Heart right ventricle (tissue), 16 donors: ENCODE measurements at regions not wholly inside any gene's neighbourhood (a gene's known extent, or its start where the extent isn't known, plus 50 kb on each side); places are given as distances from the start of the nearest gene placed in this dataset.
"Not testable (repeated sequence)": the region's sequence is repeated elsewhere in the genome, so short reads cannot be mapped to it uniquely, and the experiment has no call there.

Source experiments
- ATAC-seq, 8 donors: fragments of 200-7000 bp; cut with Tn5 transposase; one replicate each; pipeline ENCODE4 v1.9.1; 2020; ENCODE audit warnings: mild to moderate bottlenecking in 8 of 8, moderate library complexity in 8 of 8, moderate number of reproducible peaks in 1 of 8
- DNase-seq, 2 donors: peaks; one replicate each; pipeline ENCODE4 v3.0.0-alpha.2; 2020
- H3K27ac ChIP-seq, 10 donors: fragments of 200-600 bp; sonication (generic) in 2 of 10; one replicate each; pipeline versions ENCODE4 v1.5.0 to v1.8.0; 2020 to 2022; ENCODE audit warnings: mild to moderate bottlenecking in 3 of 10
- H3K27me3 ChIP-seq, 7 donors: fragments of 200-600 bp; one replicate each; pipeline ENCODE4 v1.8.0; 2021 to 2022; ENCODE audit warnings: mild to moderate bottlenecking in 2 of 7
- H3K36me3 ChIP-seq, 9 donors: fragments of 200-600 bp; sonication (generic) in 1 of 9; one replicate each; pipeline versions ENCODE4 v1.5.0 to v1.8.0; 2020 to 2022; ENCODE audit warnings: mild to moderate bottlenecking in 2 of 9
- H3K4me1 ChIP-seq, 9 donors: fragments of 200-600 bp; sonication (generic) in 1 of 9; one replicate each; pipeline versions ENCODE4 v1.5.0 to v1.8.0; 2020 to 2022; ENCODE audit warnings: mild to moderate bottlenecking in 4 of 9
- H3K4me3 ChIP-seq, 10 donors: fragments of 200-600 bp; sonication (generic) in 2 of 10; one replicate each; pipeline versions ENCODE4 v1.5.0 to v1.8.0; 2020 to 2022; ENCODE audit warnings: mild to moderate bottlenecking in 7 of 10, moderate library complexity in 2 of 10
- H3K9me3 ChIP-seq, 11 donors: fragments of 200-600 bp in 10 of 11; sonication (generic) in 2 of 11; one replicate each; pipeline versions ENCODE4 v1.5.0 to v1.8.0; 2013 to 2022; ENCODE audit warnings: mild to moderate bottlenecking in 2 of 11, control low read depth in 1 of 11, moderate library complexity in 1 of 11
- WGBS, 2 donors: extraction: QIAGEN DNeasy Blood & Tissue Kit; methylation state at CpG; one replicate each; pipeline ENCODE4 v1.1.7; 2013; ENCODE audit warnings: inconsistent platforms in 1 of 2; 5-methylcytosine and 5-hydroxymethylcytosine counted together
- intact Hi-C, 10 donors: fragments of 100-400 bp; cut with DNase I; formaldehyde crosslinking; loops; one replicate each; pipeline versions ENCODE4 v1.11.1 to v1.14.2; 2022
- TF ChIP-seq, protein P1 (sequence below), 9 donors: fragments of 200-600 bp; sonication (generic) in 2 of 9; IDR thresholded peaks; one replicate each; pipeline versions ENCODE4 v1.5.0 to v1.8.0; 2021 to 2022; ENCODE audit warnings: antibody characterized with exemption in 9 of 9, mild to moderate bottlenecking in 5 of 9, moderate library complexity in 1 of 9
- donor health status: Arrhythmogenic right ventricular cardiomyopathy.
- donor health status: ischemic (EF 13 %, LVEDD 7.1; RV severe dilation, severe dysfunction).
- donor health status: healthy with polysubstance abuse.
- donor health status: DM: no; HTN: yes; CAD: no.
- donor health status: DM: no; HTN: no; CAD: no.
- donor health status: ischemic (EF 25% LVEDD 6.9; RV normal size, moderate dysfunction).
- donor health status: ischemic (EF 25% LVEDD 5.7; RV mildly dilated, moderate dysfunction).
- donor health status: healthy.
- donor health status: DM: yes; HTN: yes; CAD: no.
- donor health status: Ischemic cardiomyopathy.
- donor health status: ischemic (EF 35%, LVEDD 5.7; RV mildly dilated, moderate dysfunction).
- donor health status: nonischemic (EF 11% LVEDD 7.7; RV severe dilation, severe dysfunction).
- donor health status: DM: yes; HTN: yes; CAD: no.
- donor health status: PGD.
- donor health status: ischemic (EF 29% LVEDD 5.4; RV normal size, mild dysfunction).
- donor health status: nonischemic (EF 23%, LVEDD 6.1; RV moderate dilation, normal function).

DNA sequence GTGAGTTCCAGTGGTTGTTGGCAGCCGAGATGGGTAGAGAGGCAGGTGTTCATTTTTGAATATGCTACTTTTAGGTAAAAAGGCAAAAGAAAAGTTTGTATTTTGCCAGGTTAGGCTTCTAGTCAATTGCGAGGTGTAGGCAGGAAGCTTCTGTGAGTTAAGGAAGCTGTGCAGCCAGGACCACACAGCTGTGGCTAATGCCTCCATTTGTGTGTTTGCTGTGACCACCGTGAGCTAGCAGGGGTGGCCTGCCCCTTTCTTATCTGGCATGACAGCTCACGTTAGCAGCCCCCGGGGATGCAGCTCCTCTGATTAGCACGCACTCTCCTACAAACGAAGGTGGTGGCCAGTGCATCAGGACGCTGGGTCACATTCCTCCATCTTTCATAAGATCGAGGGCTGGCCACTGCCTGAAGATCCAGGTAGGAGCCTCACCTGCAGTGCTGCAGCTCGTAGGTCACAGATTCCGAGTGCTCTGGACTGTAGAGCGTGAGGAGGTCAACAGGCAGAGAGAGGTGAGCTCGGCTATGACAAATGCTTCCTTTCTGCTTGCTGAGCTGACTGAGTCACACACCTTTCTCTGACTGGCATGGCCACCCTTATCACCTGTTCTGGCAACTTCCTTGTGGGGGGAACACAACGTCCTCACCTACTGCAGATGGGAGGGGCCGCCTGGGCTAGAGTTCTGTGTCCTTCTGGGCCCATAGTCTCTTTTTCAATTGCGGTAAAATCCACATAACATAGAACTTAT, 244.4 kb downstream of the HS3ST3B1 start:
- Histone ChIP-seq H3K36me3 (no peaks in the 10 kb centered on the region), H3K4me3 (no peak overlapping the region), H3K9me3 (peaks cover 0 to 2% (median 0%) of the 10 kb centered on the region in 11 donors), H3K27me3 (peaks cover 0 to 9% (median 0%) of the 10 kb centered on the region in 7 donors), H3K27ac (no peak overlapping the region), H3K4me1 (no peaks in the 10 kb centered on the region)
- ATAC-seq (no peak), DNase-seq (no peak)
- WGBS, 2 donors, result 43 to 49% methylated on average over 16 of the region's 16 CpGs
- intact Hi-C loops, result no loop called here
- TF ChIP-seq, protein P1, sequence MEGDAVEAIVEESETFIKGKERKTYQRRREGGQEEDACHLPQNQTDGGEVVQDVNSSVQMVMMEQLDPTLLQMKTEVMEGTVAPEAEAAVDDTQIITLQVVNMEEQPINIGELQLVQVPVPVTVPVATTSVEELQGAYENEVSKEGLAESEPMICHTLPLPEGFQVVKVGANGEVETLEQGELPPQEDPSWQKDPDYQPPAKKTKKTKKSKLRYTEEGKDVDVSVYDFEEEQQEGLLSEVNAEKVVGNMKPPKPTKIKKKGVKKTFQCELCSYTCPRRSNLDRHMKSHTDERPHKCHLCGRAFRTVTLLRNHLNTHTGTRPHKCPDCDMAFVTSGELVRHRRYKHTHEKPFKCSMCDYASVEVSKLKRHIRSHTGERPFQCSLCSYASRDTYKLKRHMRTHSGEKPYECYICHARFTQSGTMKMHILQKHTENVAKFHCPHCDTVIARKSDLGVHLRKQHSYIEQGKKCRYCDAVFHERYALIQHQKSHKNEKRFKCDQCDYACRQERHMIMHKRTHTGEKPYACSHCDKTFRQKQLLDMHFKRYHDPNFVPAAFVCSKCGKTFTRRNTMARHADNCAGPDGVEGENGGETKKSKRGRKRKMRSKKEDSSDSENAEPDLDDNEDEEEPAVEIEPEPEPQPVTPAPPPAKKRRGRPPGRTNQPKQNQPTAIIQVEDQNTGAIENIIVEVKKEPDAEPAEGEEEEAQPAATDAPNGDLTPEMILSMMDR (IDR thresholded peaks at IDR 0.05), result no peak

DNA sequence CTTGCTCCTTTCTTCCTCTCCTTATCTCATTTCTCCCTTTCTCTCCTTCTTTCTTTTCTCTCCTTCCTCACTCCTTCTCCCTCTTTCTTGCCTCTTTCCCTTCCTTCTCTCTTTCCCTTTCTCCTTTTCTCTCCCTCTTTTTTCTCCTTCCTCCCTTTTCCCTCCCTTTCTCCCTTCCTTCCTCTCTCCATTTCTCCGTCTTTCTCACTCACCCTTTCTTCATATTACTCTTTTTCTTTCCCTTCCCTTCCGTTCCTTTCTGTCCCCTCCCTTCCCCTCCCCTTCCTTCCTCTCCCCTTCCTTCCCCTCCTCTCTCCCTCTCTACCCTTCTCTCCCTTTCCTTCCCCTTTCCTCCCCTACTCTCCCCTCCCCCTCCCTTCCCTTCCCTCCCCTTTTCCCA, 240.8 kb downstream of the HS3ST3B1 start:
- DNase-seq, result no peak
- no peaks in the 10 kb centered on the region for H3K4me1 ChIP-seq
- WGBS, 2 donors, result 79 to 82% methylated on average over 2 of the region's 2 CpGs
- H3K36me3 ChIP-seq, result no peaks in the 10 kb centered on the region
- no peak overlapping the region for H3K4me3 ChIP-seq
- peaks cover 0 to 27% (median 0%) of the 10 kb centered on the region in 11 donors for H3K9me3 ChIP-seq
- TF ChIP-seq, protein P1 (IDR thresholded peaks at IDR 0.05), result no peak
- peaks cover 0 to 6% (median 0%) of the 10 kb centered on the region in 7 donors for H3K27me3 ChIP-seq
- H3K27ac ChIP-seq, result no peak overlapping the region
- no peak for ATAC-seq
- intact Hi-C loops, result no loop called here

DNA sequence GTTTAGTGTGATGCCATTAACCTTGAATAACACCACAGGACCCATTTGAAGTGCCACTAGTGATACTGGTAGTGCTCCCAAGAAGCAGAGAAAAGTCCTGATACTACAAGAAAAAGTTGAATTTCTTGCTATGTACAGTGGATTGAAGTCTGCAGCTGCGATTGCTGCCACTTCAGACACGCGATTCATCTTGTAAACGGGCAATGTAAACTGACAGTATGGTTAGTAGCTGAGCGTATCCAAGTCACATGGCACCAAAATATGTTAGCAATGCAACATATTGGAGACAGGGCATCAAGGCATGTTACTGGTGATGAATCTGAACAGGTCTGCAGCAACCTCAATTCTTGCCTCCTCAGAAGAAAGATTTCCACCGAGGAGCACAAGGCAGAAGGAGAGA, 238.9 kb downstream of the HS3ST3B1 start:
- TF ChIP-seq, protein P1 (IDR thresholded peaks at IDR 0.05), result no peak
- no peak overlapping the region for H3K4me3 ChIP-seq
- no peaks in the 10 kb centered on the region for H3K27me3 ChIP-seq
- intact Hi-C loops, result no loop called here
- peaks cover 0 to 28% (median under 1%) of the 10 kb centered on the region in 11 donors for H3K9me3 ChIP-seq
- no peak overlapping the region for H3K27ac ChIP-seq
- 88 to 89% methylated on average over 6 of the region's 6 CpGs for WGBS, 2 donors
- H3K4me1 ChIP-seq, result no peaks in the 10 kb centered on the region
- ATAC-seq (no peak), DNase-seq (no peak)
- H3K36me3 ChIP-seq, result no peaks in the 10 kb centered on the region

DNA sequence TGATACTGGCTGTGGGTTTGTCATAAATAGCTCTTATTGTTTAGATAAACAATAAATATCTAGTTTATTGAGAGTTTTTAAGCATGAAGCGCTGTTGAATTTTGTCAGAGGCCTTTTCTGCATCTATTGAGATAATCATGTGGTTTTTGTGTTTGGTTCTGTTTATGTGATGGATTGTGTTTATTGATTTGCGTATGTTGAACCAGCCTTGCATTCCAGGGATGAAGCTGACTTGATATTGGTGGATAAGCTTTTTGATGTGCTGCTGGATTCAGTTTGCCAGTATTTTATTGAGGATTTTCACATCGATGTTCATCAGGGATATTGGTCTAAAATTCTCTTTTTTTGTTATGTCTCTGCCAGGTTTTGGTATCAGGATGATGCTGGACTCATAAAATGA, 231.4 kb downstream of the HS3ST3B1 start:
- peaks cover 0 to 49% (median 6%) of the 10 kb centered on the region in 11 donors for H3K9me3 ChIP-seq
- ATAC-seq, DNase-seq, H3K4me3 ChIP-seq, H3K27ac ChIP-seq, intact Hi-C loops, H3K36me3 ChIP-seq, H3K4me1 ChIP-seq, H3K27me3 ChIP-seq: not testable (repeated sequence)
- 70 to 82% methylated on average over 3 of the region's 3 CpGs for WGBS, 2 donors
